Activated naive CD8-positive, alpha-beta T cell treated with anti-CD3 and anti-CD28 coated beads for 36 hours (primary cell): ENCODE measurements at regions not wholly inside any gene's neighbourhood (a gene's known extent, or its start where the extent isn't known, plus 50 kb on each side); places are given as distances from the start of the nearest gene placed in this dataset.

Experiments
- DNase-seq: peaks from one replicate; pipeline ENCODE4 v3.0.0; 2021
- H3K27ac Mint-ChIP-seq: one replicate; pipeline ENCODE4 v1.8.0; 2022; ENCODE audit warnings: mild to moderate bottlenecking, moderate library complexity, mixed read lengths
- H3K27me3 Mint-ChIP-seq: one replicate; pipeline ENCODE4 v1.8.0; 2022; ENCODE audit warnings: mild to moderate bottlenecking, mixed read lengths
- H3K36me3 Mint-ChIP-seq: one replicate; pipeline ENCODE4 v1.8.0; 2021; ENCODE audit warnings: mild to moderate bottlenecking, mixed read lengths
- H3K4me1 Mint-ChIP-seq: one replicate; pipeline ENCODE4 v1.8.0; 2021; ENCODE audit warnings: mixed read lengths
- H3K4me3 Mint-ChIP-seq: one replicate; pipeline ENCODE4 v1.8.0; 2022; ENCODE audit warnings: mild to moderate bottlenecking, moderate library complexity, mixed read lengths
- H3K9me3 Mint-ChIP-seq: one replicate; pipeline ENCODE4 v1.8.0; 2022; ENCODE audit warnings: mixed read lengths

DNA sequence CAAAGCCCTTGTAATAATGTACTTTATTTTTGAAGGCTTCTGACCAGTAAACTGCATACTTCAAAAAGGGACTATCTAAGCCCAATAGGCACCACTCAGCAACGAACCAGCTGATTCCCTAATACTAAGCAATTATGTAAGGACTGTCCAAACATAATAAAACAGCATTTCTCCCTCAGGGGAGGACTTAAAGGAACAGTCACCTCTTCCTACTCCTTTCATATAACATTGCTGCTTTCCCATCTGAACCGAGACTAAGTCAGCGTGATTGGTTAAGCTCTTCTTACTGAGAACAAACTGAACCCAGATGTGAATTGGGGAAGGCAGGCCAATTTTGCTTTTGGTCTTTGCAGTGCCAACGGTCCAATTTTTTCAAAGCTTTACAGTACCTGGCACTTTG is 420.0 kb downstream of the METTL15 start:
- no peak for DNase-seq
- Mint-ChIP-seq H3K27ac (no peak overlapping the region), H3K36me3 (peaks cover 2% of the 10 kb centered on the region), H3K9me3 (peaks cover 13% of the 10 kb centered on the region), H3K27me3 (no peaks in the 10 kb centered on the region), H3K4me1 (no peaks in the 10 kb centered on the region), H3K4me3 (no peak overlapping the region)

DNA sequence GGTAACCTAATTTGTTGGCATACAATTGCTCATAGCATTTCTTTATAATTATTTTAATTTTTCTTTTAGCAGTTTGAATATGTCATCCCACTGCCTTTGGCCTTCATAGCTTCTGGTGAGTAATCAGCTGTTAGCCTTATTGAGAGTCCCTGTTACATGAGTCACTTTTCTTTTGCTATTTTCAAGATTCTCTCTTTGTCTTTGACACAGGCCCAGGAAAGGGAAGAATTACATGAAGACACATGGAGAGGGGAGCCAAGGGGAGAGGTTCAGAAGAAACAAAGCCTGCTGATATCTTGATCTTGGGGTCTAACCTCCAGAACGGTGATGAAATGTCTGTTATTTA is 418.2 kb downstream of the METTL15 start:
- H3K4me1 Mint-ChIP-seq, result no peaks in the 10 kb centered on the region
- no peak for DNase-seq
- H3K9me3 Mint-ChIP-seq, result peaks cover 13% of the 10 kb centered on the region
- no peaks in the 10 kb centered on the region for H3K27me3 Mint-ChIP-seq
- H3K36me3 Mint-ChIP-seq, result peaks cover 2% of the 10 kb centered on the region
- no peak overlapping the region for H3K27ac Mint-ChIP-seq
- H3K4me3 Mint-ChIP-seq, result no peak overlapping the region

DNA sequence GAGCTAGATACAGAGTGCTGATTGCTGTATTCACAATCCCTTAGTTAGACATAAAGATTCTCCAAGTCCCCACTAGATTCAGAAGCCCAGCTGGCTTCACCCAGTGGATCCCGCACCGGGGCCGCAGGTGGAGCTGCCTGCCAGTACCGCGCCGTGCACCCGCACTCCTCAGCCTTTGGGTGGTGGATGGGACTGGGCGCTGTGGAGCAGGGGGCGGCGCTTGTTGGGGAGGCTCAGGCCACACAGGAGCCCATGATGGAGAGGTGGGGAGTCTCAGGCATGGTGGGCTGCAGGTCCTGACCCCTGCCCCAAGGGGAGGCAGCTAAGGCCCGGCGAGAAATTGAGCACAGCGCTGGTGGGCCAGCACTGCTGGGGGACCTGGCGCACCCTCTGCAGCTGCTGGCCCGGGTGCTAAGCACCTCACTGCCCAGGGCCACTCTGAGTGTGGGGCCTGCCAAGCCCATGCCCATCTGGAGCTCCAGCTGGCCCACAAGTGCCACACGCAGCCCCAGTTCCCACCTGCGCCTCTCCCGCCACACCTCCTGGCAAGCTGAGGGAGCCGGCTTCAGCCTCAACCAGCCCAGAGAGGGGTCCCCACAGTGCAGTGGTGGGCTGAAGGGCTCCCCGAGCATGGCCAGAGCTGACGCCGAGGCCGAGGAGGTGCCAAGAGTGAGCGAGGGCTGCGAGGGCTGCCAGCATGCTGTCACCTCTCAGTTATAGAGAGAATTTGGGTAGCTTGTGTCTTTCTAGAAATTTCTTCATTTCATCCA is 417.6 kb downstream of the METTL15 start:
- Mint-ChIP-seq H3K36me3 (peaks cover 2% of the 10 kb centered on the region), H3K4me3 (no peak overlapping the region), H3K9me3 (peaks cover 13% of the 10 kb centered on the region), H3K4me1 (no peaks in the 10 kb centered on the region), H3K27me3 (no peaks in the 10 kb centered on the region), H3K27ac (no peak overlapping the region)
- DNase-seq, result no peak

DNA sequence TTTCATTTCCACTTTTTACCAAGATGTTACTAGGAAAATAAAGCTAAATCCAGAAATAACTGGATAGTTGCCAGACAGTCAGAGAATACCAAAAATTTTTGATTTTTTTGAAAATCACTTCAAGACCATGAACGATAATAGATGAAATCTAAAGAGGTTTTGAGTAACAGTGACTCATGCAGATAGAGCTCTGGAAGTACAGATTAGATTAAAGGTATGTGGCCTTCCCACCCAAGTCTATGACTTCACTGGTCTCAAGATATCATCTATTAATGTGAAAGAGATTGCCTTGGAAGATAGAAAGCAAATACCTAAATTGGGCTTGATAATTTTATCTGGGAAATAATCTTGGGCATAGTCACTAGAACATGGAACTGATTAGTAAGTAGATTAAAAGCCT is 415.9 kb downstream of the METTL15 start:
- H3K4me1 Mint-ChIP-seq, result no peaks in the 10 kb centered on the region
- H3K27me3 Mint-ChIP-seq, result no peaks in the 10 kb centered on the region
- peaks cover 2% of the 10 kb centered on the region for H3K36me3 Mint-ChIP-seq
- no peak overlapping the region for H3K27ac Mint-ChIP-seq
- no peak for DNase-seq
- no peak overlapping the region for H3K4me3 Mint-ChIP-seq
- peaks cover 13% of the 10 kb centered on the region for H3K9me3 Mint-ChIP-seq

DNA sequence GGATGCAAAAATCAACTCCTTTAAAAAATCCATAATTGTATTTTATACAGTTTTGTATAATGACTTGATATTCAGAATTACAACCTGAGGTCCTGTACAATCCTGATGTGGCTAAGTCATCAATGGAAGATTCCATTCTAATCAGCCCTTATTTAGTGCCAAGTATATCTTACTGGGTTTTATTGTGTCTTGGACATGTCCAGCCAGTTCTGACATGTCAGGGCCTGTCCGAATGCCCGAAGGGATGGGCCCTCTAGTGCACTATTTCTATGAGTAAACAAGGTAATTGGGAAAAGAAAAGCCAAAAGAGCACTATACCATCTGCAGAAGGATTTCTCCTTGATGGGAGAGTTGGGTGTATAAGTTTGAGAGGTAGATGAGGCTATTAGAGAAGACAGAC is 412.9 kb downstream of the METTL15 start:
- H3K27ac Mint-ChIP-seq, result no peak overlapping the region
- no peak for DNase-seq
- no peaks in the 10 kb centered on the region for H3K36me3 Mint-ChIP-seq
- peaks cover 8% of the 10 kb centered on the region for H3K9me3 Mint-ChIP-seq
- H3K4me1 Mint-ChIP-seq, result no peaks in the 10 kb centered on the region
- H3K27me3 Mint-ChIP-seq, result no peaks in the 10 kb centered on the region
- H3K4me3 Mint-ChIP-seq, result no peak overlapping the region

DNA sequence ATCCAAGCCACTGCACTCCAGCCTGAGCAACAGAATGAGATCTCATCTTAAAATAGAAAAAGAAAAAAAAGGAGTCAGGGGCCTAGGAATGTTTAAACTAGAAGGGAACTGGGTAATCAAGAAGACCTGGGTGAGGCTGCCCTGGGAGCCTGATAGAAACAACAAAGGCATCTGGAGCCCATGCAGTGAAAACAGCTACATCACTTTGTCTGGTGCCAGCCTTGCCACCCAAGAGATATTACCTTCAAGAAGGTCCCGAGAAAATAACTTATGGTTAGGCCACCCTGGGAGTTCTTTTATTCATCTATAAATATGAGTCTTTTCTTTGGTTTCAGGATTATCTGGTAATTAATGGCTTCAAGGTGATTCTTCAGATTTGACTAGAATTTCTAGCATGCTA is 412.1 kb downstream of the METTL15 start:
- H3K4me1 Mint-ChIP-seq, result no peaks in the 10 kb centered on the region
- H3K9me3 Mint-ChIP-seq, result peaks cover 8% of the 10 kb centered on the region
- H3K27me3 Mint-ChIP-seq, result no peaks in the 10 kb centered on the region
- no peak for DNase-seq
- no peak overlapping the region for H3K27ac Mint-ChIP-seq
- H3K4me3 Mint-ChIP-seq, result no peak overlapping the region
- H3K36me3 Mint-ChIP-seq, result no peaks in the 10 kb centered on the region

DNA sequence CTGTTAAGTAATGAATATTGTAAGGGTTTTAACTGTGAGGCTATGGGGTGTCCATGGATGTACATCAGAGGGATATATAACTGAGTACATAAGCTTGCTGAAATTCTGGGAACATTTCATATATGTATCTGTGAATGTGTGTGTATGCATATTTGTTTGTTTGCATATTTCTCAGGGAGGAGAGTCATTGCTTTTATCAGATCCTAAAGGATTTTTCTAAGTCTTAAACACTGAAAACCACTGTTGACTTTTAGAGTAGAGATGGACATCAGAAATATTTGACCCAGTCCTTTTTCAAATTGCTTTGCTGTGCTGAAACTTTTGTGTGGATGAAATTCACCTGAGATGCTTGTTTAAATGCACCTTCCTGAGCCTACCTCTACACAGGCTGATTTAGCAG is 410.6 kb downstream of the METTL15 start:
- no peak for DNase-seq
- Mint-ChIP-seq H3K4me3 (no peak overlapping the region), H3K36me3 (no peaks in the 10 kb centered on the region), H3K4me1 (no peaks in the 10 kb centered on the region), H3K27ac (no peak overlapping the region), H3K9me3 (peaks cover 3% of the 10 kb centered on the region), H3K27me3 (no peaks in the 10 kb centered on the region)

DNA sequence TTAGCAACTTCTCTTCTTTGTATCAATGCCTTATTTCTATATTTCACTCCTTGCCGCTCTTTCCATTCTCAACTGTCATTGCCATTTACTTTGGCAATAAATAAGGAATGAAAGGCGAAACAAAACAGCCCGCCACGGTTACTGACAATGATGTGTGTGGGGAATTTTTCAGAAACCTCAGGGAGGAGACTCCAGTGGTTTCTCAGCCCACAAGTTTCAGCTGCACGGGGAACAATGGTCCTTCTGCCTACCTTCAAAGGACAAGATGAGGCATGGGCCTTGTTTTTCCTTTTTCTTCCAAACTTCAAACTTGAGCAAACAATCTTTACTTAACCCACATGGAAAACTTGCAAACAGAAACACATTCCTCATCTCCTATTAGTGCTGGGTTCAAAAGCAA is 409.4 kb downstream of the METTL15 start:
- Mint-ChIP-seq H3K36me3 (peaks cover 2% of the 10 kb centered on the region), H3K9me3 (peaks cover 6% of the 10 kb centered on the region), H3K27ac (no peak overlapping the region), H3K4me3 (no peak overlapping the region), H3K4me1 (no peaks in the 10 kb centered on the region), H3K27me3 (no peaks in the 10 kb centered on the region)
- DNase-seq, result no peak

DNA sequence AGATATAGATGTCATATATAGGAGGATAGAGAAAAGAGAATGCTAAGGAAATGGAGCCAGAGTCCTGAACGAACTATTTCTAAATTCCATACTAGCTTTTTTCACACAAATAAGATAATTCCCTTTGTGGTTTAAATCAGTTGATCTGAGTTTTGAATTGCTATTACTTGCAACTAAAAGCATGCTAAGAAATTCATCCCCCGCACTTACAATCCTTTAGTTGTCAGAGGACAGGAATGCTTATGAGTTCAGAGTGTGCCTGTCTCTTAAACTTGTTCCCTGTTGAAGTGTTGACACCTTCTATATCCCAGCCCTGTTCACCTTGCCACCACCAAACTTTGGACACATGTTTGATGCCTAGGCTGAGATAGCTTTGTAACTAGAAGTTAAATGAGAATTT is 406.2 kb downstream of the METTL15 start:
- no peaks in the 10 kb centered on the region for H3K4me1 Mint-ChIP-seq
- H3K9me3 Mint-ChIP-seq, result peaks cover 6% of the 10 kb centered on the region
- H3K4me3 Mint-ChIP-seq, result no peak overlapping the region
- no peak for DNase-seq
- peaks cover 5% of the 10 kb centered on the region for H3K36me3 Mint-ChIP-seq
- H3K27me3 Mint-ChIP-seq, result no peaks in the 10 kb centered on the region
- H3K27ac Mint-ChIP-seq, result no peak overlapping the region

DNA sequence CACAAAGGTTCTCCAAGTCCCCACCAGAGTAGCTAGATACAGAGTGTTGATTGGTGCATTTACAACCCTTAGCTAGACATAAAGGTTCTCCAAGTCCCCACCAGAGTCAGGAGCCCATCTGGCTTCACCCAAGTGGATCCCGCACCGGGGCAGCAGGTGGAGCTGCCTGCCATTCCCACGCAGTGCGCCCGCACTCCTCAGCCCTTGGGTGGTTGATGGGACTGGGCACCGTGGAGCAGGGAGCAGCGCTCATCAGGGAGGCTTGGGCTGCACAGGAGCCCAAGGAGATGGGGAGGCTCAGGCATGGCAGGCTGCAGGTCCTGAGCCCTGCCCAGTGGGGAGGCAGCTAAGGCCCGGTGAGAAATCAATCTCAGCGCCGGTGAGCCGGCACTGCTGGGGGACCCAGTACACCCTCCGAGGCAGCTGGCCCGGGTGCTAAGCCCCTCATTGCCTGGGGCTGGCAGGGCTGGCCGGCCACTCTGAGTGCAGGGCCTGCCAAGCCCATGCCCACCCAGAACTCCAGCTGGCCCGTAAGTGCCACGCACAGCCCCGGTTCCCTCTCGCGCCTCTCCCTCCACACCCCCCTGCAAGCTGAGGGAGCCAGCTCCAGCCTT is 404.1 kb downstream of the METTL15 start:
- no peak overlapping the region for H3K27ac Mint-ChIP-seq
- peaks cover 5% of the 10 kb centered on the region for H3K36me3 Mint-ChIP-seq
- H3K4me3 Mint-ChIP-seq, result no peak overlapping the region
- H3K27me3 Mint-ChIP-seq, result no peaks in the 10 kb centered on the region
- no peaks in the 10 kb centered on the region for H3K4me1 Mint-ChIP-seq
- DNase-seq, result no peak
- peaks cover 6% of the 10 kb centered on the region for H3K9me3 Mint-ChIP-seq

DNA sequence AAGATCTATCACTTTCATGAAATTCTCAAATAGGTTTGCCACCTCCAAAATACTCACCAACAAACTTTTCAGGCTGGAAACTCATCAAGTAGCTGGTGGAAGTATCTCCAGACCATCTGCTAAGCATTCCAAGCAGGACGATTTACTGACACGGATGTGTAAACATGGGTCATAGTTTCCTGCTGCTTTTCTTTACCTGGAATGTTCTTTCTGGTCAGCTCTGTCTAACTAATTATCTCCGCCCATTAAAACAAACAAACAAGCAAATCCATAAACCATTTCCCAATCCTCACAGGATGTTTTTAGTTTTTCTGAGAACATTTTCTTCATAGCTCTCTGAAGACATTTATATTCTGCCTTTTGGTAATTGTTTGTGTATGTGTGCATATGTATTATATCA is 397.0 kb downstream of the METTL15 start:
- Mint-ChIP-seq H3K4me1 (no peaks in the 10 kb centered on the region), H3K9me3 (no peaks in the 10 kb centered on the region), H3K4me3 (no peak overlapping the region), H3K36me3 (no peaks in the 10 kb centered on the region), H3K27me3 (no peaks in the 10 kb centered on the region), H3K27ac (no peak overlapping the region)
- no peak for DNase-seq

DNA sequence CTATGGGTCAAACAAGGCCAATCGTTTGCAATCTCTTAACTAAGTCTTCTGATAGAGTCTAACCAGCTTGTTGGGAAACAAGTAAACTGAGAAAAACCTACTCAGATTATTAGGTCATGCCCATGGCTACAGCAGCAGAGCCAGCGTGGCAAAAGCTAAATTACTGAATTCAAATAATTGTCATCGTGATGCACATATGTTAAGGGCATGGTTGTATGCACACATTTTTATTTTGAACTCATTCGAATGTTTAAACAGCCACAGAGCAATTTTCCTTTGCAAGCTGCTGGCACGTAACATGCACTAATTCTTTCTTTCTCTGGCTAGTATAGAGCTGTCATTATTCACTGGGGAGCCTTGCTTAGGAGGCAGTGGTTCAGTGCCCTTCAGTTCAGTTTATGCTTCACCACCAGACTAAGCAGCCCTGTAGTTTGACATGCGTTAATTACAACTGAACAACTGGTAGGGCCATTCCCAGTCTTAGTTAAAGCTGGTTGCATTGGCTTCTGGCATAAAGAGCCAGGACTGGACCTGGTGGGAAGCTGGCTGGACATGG is 396.4 kb downstream of the METTL15 start:
- Mint-ChIP-seq H3K4me3 (no peak overlapping the region), H3K4me1 (no peaks in the 10 kb centered on the region), H3K36me3 (no peaks in the 10 kb centered on the region), H3K27me3 (no peaks in the 10 kb centered on the region), H3K9me3 (no peaks in the 10 kb centered on the region), H3K27ac (no peak overlapping the region)
- DNase-seq, result no peak

DNA sequence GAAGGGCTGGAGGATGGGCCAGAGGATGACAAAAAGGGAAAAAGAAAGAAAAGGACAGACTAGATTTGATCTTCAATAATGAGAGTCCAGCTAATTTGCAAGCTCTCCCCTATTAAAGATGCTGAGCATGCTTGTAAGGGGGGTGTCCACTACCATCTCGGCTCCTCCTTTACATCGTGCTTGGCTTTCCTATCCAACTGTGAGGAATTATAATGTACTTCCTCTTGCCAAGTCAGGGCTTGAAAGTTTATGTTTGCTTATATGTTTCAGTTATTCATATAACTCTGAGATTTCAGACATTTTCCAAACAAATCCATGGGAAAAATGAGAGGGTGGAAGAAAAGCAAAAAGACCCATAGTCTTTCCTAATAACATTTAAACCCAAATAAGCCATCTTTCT is 387.1 kb downstream of the METTL15 start:
- Mint-ChIP-seq H3K27ac (no peak overlapping the region), H3K4me3 (no peak overlapping the region), H3K27me3 (no peaks in the 10 kb centered on the region), H3K4me1 (no peaks in the 10 kb centered on the region), H3K9me3 (no peaks in the 10 kb centered on the region), H3K36me3 (no peaks in the 10 kb centered on the region)
- no peak for DNase-seq

DNA sequence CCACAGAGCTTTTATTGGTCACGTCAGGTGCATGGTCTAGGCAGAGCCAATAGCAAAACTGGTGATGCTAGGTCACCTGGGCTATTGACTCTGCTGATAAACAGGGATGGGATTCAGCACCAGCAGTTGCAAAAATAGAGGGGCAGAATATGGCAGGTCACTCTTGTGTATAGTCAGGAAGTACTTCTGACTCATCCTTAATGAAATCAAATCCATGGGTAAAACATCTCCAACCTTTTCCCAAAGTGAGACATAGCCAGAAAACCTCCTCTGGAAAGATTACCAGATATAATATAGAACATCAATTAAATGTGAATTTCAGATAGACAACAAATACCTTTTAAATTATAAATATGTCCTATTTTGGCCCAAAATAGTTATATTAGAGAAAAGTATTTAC is 383.2 kb downstream of the METTL15 start:
- H3K36me3 Mint-ChIP-seq, result no peaks in the 10 kb centered on the region
- no peaks in the 10 kb centered on the region for H3K4me1 Mint-ChIP-seq
- no peaks in the 10 kb centered on the region for H3K9me3 Mint-ChIP-seq
- H3K4me3 Mint-ChIP-seq, result no peak overlapping the region
- no peaks in the 10 kb centered on the region for H3K27me3 Mint-ChIP-seq
- H3K27ac Mint-ChIP-seq, result no peak overlapping the region
- DNase-seq, result no peak

DNA sequence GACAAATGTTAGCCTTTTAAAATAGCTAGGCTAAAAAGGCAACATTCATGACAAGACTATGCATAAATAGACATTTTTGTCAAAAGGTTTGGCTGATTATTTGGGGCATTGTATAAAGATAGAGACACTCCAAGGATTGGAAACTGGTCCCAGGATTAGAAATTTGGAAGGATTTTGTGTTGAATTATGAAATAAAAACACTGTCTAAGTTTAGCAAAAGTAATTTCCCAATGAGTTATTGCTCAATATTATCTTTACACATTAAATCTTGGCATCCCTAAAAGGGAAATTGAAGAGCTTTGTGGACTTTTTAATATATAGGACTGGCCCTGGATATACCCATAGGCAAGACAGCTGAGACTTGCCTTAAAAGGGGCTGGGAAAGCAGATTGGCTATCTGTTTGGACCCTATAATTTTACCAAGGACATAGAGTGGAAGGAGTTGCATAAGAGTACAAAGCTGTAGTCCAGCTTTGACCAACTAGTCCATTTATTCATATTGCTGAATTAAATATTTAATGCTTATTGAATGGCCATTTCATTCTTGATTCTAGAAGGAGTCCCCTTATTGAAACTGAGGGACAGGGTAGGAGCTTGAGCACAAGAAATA is 382.7 kb downstream of the METTL15 start:
- Mint-ChIP-seq H3K9me3 (no peaks in the 10 kb centered on the region), H3K27ac (no peak overlapping the region), H3K4me3 (no peak overlapping the region), H3K36me3 (no peaks in the 10 kb centered on the region), H3K4me1 (no peaks in the 10 kb centered on the region), H3K27me3 (no peaks in the 10 kb centered on the region)
- DNase-seq, result no peak

DNA sequence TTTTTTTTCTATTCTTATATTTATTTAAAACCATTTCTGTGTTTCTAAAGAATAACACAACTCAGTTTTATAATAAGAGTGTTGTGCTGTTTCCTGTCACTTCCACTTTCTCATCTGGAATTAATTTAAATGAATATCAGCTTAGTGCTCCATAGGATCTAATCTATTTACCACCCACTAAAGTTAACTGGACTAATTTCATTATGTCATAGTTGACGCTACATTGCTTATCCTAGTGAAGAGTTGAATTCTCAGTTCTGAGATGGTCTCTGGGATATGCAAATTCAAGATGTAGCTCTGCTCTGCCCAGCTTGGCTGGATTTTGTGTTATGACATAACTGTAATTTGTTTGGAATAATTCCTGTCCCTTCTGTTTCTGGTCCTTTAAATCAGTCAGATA is 380.1 kb downstream of the METTL15 start:
- Mint-ChIP-seq H3K36me3 (no peaks in the 10 kb centered on the region), H3K27me3 (no peaks in the 10 kb centered on the region), H3K9me3 (no peaks in the 10 kb centered on the region), H3K27ac (no peak overlapping the region), H3K4me1 (no peaks in the 10 kb centered on the region), H3K4me3 (no peak overlapping the region)
- no peak for DNase-seq
